ENCODE measurements at regions not wholly inside any gene's neighbourhood (a gene's known extent, or its start where the extent isn't known, plus 50 kb on each side); places are given as distances from the start of the nearest gene placed in this dataset.
"Not testable (repeated sequence)": the region's sequence is repeated elsewhere in the genome, so short reads cannot be mapped to it uniquely, and the experiment has no call there.

DNA sequence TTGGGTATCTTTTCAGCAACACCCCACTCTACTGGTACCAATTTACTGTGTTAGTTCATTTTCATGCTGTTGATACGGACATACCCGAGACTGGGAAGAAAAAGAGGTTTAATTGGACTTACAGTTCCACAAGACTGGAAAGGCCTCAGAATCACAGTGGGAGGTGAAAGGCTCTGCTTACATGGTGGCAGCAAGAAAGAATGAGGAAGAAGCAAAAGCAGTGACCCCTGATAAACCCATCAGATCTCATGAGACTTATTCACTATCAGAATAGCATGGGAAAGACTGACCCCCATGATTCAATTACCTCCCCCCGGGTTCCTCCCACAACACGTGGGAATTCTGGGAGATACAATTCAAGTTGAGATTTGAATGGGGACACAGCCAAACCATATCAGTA lies 473.1 kb downstream of the RNF144A start:
- not testable (repeated sequence) for DNase-seq

- no peak for DNase-seq
Measured at GRCh38 chr2:7392076-7392787, 475.0 kb downstream of the RNF144A start.

DNA sequence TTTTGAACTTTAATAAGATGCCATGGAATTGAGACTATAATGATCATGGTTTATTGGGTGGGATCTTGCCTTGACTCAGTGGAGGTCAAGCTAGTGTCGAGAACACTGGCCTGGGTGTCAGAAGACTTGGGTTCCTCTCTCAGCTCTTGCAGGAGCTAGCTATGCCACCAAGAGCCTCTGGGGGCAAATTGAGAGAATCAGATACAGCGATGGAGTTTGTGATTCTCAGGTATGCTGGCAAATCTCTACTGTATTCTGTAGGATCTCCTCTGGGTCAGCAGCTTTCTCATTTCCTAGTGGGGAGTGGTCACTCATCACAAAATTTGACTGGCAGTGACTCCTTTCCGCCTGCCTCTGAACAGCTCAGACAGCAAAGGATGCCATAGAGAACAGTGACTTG lies 477.0 kb downstream of the RNF144A start:
- DNase-seq, result no peak

GRCh38 chr2:7400628-7401027 lies 483.4 kb downstream of the RNF144A start:
- no peak for DNase-seq

GRCh38 chr2:7403092-7403775 lies 486.0 kb downstream of the RNF144A start:
- DNase-seq, result no peak

- DNase-seq, result no peak
Measured at GRCh38 chr2:7405861-7406715, 488.9 kb downstream of the RNF144A start.

GRCh38 chr2:7407001-7407400 lies 489.8 kb downstream of the RNF144A start:
- DNase-seq, result no peak

DNA sequence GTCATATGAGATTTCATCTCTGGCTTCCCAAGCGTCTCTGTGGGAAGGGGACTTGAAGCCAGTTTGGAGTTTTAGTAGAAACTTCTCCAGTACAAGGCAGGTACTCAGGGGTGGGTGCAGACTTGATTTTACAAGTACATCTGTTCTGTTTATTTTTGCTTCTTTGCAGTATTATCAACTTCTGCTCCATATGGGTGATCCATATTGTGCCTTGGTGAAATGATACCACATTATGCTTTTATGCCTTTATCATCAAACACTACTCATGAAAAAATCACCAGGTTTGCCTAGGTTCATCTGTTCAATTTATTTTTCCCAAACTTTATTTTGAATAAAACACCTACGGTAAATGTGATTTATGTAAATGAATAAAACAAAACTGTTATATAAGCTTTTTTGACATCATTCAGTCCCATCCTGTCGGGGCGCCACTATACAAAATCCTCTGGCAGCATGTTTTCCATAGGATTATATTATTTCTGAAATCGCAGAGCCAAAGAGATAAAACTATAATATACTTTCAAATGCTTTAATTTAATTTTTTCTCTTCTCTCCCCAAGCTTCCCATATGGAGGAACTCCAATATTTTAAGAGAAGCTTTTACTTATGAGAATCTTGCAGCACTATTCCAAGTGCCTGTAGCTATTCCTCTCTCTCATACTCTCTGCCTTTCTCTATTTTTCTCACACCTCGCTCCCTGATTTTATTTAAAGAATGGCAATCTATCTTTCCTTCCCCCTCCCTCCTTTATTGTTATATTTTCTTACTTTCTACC lies 490.9 kb downstream of the RNF144A start:
- DNase-seq, result no peak

GRCh38 chr2:7411691-7412090 lies 494.5 kb downstream of the RNF144A start:
- DNase-seq, result no peak

DNA sequence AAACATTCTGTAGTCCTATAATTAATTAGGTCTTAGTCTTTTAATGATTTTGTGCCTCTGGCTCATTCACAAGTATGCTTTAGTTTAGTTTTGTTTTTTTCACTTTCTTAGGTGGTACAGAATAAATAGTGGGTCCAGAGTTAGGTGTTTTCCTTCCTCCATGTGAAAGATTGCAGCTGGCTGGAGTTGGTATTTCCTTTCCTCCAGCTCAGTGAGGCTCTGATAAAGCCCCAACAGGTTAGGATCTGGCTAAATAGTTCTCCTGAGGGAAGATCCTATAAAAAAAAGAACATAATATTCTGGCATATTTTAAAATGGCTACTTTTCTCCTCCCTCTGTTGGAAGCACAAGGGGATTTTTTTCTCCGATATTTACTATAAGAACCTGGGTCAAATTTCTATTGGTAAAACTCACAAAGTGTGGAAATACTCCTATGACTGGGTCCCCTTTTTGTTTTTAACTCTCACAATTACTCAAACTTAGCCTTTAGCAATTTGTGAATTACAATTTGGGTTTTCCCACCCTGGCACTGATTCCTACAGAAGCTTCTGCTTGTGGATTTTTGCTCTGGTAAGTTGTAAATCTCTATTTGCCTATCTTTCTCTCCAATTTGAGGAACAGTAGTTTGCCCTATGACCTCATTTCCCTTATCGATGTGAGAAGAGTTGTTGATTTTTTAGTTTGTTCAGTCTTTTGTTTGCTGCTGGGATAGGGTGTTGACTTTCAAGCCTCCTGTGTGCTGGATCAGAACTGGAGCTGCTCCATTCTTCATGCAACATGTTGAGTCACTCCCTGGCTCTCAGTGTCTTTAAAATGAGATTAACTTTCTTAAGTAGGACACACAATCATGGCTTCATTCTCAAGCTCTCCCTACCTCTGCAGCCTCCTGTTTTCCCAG lies 500.9 kb downstream of the RNF144A start:
- no peak for DNase-seq

DNA sequence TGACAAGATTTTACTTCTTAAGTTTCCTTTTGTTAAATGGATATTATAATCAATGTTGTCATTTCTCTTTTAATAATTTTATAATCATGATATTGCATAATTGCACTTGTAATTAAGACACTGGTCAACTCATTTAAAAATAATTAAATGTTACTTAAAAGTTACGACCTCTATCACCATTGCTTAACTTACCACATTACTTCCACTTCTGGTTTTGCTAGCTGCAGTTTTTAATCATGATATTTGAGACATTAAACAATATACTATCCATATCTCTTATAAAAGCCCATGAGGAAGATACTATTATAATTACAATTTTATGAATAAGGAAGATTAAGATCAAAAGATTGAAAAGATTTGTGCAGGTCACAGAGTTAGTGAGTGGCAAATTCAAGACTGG lies 502.0 kb downstream of the RNF144A start:
- no peak for DNase-seq

DNA sequence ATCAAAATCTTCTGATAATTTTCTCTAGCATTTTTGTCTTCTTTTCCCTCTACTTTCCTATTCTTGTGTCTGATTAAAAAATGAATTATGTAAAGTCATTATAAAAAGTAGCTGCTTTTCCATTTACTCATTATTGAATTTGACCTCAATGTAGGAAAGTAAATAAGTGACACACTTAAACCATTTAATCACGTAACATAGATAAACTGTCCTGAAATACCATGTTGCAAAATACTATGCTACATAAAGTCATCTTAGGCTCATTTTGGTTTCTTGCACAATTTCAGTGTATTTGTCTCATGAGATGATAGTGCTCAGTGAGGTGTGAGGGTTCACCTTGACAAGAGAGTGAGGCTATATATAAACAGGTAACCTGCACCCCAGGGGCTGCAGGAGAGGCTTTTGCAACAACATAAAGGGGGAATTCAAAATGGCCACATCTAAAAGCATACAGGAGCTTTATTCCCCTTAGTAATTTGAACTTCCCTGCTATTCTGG lies 502.7 kb downstream of the RNF144A start:
- no peak for DNase-seq

DNA sequence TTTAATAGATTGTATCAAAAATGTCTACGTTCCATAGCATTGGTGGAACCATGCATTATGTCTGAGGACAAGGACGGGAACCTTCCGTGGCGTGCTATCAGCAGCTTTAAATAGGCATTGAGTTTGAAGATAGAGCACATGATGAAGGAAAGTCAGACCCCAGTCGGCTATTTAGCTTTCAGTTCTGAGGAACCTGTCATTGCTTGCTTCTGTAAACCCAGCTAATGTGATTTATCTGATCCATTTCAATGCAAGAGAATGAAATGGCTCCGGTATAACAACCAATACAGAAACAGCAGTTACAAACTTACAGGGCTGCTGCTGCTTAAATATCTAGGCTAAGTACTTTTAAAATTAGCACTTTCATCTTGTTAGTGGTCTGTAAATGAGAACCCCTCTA lies 503.3 kb downstream of the RNF144A start:
- DNase-seq, result no peak

GRCh38 chr2:7424481-7424880 lies 507.3 kb downstream of the RNF144A start:
- no peak for DNase-seq

DNA sequence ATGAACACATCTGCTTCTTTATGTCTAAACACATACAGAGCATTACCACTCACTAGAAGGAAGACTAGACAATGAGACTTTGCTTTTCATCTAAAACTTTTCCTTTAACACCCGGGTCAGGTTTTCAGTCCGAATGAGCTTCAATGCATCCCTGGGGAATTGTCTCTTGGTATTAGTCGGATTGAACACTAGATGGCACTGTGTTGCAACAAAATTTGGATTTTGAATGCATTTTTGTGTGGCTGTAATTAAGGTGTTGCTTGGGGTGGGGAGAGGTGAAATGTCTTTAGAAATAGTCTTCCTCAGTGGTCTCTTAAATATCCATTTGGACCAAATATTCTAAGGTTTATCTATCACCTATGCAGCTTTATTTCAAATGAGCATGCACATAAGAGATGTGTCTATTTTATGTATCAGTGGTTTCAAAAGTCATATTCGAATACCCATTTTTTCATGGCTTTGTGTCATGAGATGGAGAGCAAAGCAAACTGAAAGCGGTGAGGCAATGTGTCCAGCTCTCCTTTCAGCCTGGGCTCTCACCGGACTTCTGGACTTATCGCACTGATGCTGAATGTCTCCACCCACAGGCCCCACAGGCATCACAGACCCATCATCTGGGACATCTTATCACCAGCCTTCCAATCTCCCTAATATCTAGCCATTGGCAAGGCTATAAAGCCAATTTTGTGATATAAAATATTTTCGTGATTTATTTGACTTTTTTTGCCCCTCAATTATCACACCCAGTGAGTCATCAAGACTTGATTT lies 510.3 kb downstream of the RNF144A start:
- DNase-seq, result no peak

DNA sequence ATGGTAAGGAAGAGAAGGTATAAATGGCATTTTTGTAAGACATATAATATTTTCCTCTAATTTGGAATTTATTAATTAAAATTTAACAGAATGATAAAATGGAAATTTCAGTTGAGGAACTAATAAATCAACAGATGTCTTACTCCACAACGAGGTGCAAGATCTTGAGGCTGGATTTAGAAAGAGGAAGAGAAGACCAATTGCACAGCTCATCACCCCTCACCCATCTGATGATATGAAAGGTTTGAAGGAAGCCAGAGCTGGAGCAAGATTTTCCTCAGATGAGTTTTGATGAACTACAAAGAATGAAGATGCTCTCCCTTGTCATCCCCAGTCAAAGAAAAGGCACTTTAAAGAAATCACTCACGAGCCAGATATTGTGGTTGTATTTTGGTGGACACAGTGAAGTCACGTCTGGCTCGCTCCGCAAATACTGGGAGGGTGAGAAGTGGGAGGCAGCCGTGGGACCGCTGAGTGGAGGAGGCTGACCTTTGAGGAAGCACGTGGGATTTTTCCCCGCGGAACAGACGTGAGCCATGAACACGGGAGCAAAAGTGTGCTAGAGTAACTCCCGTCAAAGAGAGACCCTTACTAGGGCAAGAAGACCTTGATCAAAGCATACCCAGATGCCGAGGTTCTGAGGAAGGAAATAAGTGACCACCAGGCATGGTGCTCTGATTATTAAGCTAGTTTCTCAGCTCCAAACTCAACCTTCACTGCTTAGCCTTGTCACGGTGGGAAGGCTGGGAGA lies 511.4 kb downstream of the RNF144A start:
- no peak for DNase-seq

GRCh38 chr2:7429733-7430132 lies 512.5 kb downstream of the RNF144A start:
- DNase-seq, result no peak

DNA sequence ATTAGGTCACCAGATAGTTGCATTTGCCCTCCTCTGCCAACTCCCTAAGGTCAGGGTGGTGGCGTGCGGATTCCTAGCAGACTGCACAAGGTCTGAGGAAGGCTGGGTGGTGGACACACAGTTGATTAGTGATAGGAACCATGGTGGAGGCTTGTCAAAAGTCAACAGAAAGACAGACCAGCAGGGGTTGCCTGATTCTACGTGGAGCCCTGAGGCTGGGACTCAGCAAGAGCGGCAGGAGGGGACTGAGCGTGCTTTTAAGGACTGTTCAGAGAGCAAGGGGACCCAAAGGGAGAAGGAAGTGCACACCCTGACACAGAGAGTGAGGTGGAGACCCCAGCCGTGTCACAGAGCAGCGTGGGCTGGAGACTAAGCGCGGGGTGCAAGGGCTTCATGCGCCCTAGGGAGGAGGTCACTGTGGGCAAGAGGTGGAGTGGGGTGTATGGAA lies 513.2 kb downstream of the RNF144A start:
- DNase-seq, result no peak

DNA sequence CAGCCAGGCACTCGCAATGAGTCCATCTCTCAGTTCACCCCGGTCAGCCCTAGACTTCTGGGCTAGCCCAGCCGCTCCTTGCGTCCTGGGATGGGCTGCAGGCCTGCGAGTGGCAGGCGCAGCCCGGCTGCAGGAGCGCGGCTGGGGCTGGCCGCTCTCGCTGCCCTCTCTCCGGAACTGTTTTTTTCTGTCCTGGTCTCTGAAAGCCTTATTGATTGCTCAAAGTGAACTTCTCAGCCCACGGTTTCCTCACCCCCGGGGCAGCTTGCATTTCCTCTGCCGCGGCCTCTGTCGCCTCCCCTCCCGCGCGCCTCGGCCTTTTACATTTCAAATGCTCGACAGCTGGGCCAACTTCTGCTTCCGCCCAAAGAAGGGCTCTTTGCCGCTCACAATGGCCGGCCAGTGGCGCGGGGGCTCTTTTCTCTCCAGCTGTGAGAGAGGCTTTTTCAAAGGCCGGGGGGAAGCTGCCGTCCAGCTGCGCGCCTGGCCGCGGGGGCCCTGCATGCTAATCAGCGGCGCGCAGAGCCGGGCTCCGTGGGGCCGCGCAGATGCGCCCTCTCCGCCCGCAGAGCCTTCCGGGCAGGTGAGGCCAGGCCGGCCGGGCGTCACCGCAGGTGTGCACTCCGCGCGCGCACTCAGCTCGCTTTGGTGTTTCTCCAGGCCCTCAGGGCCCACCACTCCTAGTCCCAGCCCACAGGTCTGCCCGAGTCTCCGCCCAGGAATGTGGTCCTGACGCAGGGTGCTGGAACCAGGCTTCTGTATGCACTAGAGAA lies 513.8 kb downstream of the RNF144A start:
- no peak for DNase-seq

Measured in activated gamma-delta T cell (primary cell).